Right lobe of liver (tissue), 6 donors: ENCODE measurements at regions not wholly inside any gene's neighbourhood (a gene's known extent, or its start where the extent isn't known, plus 50 kb on each side); places are given as distances from the start of the nearest gene placed in this dataset.
A peak's percentile ranks its signal among the peaks of the same experiment; 100 is the strongest.

Experiments
- ATAC-seq, 4 donors: fragments of 200-7000 bp; cut with Tn5 transposase; one replicate each; pipeline ENCODE4 v1.9.1; 2020; ENCODE audit warnings: mild to moderate bottlenecking in 4 of 4, moderate library complexity in 4 of 4
- DNase-seq, 3 donors: peaks; one replicate each; pipeline ENCODE4 v3.0.0-alpha.2; 2020
- H3K27ac ChIP-seq, 3 donors: fragments of 200-600 bp; one replicate each; pipeline ENCODE4 v1.8.0; 2022
- H3K27me3 ChIP-seq, 2 donors: fragments of 200-600 bp; one replicate each; pipeline ENCODE4 v1.8.0; 2022
- H3K36me3 ChIP-seq, 4 donors: fragments of 200-600 bp; sonication (generic) in 1 of 4; one replicate each; pipeline versions ENCODE4 v1.5.1 to v1.8.0; 2017 to 2022; ENCODE audit warnings: control low read depth in 1 of 4
- H3K4me1 ChIP-seq, 4 donors: fragments of 200-600 bp; sonication (generic) in 1 of 4; one replicate each; pipeline versions ENCODE4 v1.5.1 to v1.8.0; 2017 to 2022; ENCODE audit warnings: control low read depth in 1 of 4
- H3K4me3 ChIP-seq, 3 donors: fragments of 200-600 bp; one replicate each; pipeline ENCODE4 v1.8.0; 2022
- H3K9me3 ChIP-seq, 4 donors: fragments of 200-600 bp; sonication (generic) in 1 of 4; one replicate each; pipeline versions ENCODE4 v1.5.1 to v1.8.0; 2017 to 2022; ENCODE audit warnings: control low read depth in 1 of 4
- POLR2A ChIP-seq: fragments of 450-650 bp; IDR thresholded peaks from one replicate; pipeline ENCODE4 v1.6.1; 2017; ENCODE audit warnings: antibody characterized with exemption, mild to moderate bottlenecking
- WGBS: methylation state at CpG from one replicate; pipeline ENCODE4 v1.1.6; 2018; ENCODE audit warnings: low coverage, low lambda C conversion rate; ENCODE audit not compliant: insufficient coverage; ENCODE audit errors: missing lambda C conversion rate; 5-methylcytosine and 5-hydroxymethylcytosine counted together
- intact Hi-C, 2 donors: fragments of 100-400 bp; cut with DNase I; formaldehyde crosslinking; loops; one replicate each; pipeline versions ENCODE4 v1.11.2 to v1.14.1; 2022
- TF ChIP-seq, protein P1 (sequence below), 4 donors: fragments of 200-600 bp in 3 of 4; fragments of 450-650 bp in 1 of 4; IDR thresholded peaks; one replicate each; pipeline versions ENCODE4 v1.5.1 to v1.8.0; 2016 to 2022; ENCODE audit warnings: antibody characterized with exemption in 4 of 4, mild to moderate bottlenecking in 2 of 4
- donor health status: DM: no; HTN: yes; CAD: no.
- donor health status: DM: no; HTN: no; CAD: no.
- donor health status: DM: no; HTN: no; CAD: no.
- donor health status: DM: no; HTN: yes; CAD: no.
- donor health status: DM: no; HTN: yes; CAD: no.

DNA sequence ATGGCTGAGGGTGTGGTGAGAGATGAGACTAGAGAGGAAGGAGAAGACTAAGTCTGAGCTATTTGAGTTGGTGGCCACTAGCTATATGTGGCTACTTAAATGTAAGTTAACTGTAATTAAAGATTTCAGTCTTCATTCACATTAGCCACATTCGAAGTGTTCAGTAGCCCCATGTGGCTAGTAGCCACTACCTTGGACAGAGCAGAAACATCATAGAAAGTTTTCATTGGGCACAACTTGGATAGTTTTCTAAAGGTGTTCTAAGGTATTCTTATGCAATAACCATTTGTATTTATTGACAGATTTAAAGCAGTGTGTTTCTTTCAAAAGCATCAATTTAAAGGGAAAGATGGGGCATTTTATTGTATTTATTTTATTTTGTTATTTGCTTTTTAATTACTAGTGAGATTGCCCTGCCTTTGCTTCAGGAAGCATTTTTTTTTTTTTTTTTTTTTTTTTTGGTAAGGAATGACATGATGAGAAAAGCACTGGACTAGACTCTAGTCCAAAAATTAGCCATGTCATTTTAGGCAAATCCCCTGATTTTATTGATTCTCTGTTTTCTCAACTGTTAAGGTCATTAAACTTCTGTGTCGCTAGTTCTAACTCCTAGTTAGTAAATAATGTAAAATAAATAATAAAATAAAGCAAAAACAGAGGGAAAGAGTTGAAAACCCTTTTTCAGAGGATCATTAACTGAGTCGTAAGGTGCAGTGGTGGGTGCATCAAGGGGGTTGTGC is 153.0 kb upstream of the ROBO2 start:
- Histone ChIP-seq H3K4me1 (peaks cover 0 to 16% (median 0%) of the 10 kb centered on the region in 4 donors), H3K36me3 (no peaks in the 10 kb centered on the region), H3K9me3 (no peaks in the 10 kb centered on the region), H3K4me3 (no peak overlapping the region), H3K27ac (no peak overlapping the region), H3K27me3 (no peaks in the 10 kb centered on the region)
- DNase-seq (no peak), ATAC-seq (peak; percentile 50 to 60 (median 58))
- intact Hi-C loops = no loop called here
- 32% methylated on average over 3 of the region's 3 CpGs for WGBS
- TF ChIP-seq POLR2A = no peak
- TF ChIP-seq, protein P1, sequence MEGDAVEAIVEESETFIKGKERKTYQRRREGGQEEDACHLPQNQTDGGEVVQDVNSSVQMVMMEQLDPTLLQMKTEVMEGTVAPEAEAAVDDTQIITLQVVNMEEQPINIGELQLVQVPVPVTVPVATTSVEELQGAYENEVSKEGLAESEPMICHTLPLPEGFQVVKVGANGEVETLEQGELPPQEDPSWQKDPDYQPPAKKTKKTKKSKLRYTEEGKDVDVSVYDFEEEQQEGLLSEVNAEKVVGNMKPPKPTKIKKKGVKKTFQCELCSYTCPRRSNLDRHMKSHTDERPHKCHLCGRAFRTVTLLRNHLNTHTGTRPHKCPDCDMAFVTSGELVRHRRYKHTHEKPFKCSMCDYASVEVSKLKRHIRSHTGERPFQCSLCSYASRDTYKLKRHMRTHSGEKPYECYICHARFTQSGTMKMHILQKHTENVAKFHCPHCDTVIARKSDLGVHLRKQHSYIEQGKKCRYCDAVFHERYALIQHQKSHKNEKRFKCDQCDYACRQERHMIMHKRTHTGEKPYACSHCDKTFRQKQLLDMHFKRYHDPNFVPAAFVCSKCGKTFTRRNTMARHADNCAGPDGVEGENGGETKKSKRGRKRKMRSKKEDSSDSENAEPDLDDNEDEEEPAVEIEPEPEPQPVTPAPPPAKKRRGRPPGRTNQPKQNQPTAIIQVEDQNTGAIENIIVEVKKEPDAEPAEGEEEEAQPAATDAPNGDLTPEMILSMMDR (IDR thresholded peaks at IDR 0.05) = no peak

- Histone ChIP-seq H3K36me3 (no peaks in the 10 kb centered on the region), H3K9me3 (no peaks in the 10 kb centered on the region), H3K4me1 (peaks cover 0 to 16% (median 0%) of the 10 kb centered on the region in 4 donors), H3K27ac (no peak overlapping the region), H3K4me3 (no peak overlapping the region), H3K27me3 (no peaks in the 10 kb centered on the region)
- WGBS = 50% methylated on average over 1 of the region's 1 CpG
- ATAC-seq = no peak
- no peak for DNase-seq
- intact Hi-C loops = no loop called here
- TF ChIP-seq POLR2A = no peak
- TF ChIP-seq, protein P1 (IDR thresholded peaks at IDR 0.05) = no peak
Observed at GRCh38 chr3:76888856-76889255, 151.0 kb upstream of the ROBO2 start.

DNA sequence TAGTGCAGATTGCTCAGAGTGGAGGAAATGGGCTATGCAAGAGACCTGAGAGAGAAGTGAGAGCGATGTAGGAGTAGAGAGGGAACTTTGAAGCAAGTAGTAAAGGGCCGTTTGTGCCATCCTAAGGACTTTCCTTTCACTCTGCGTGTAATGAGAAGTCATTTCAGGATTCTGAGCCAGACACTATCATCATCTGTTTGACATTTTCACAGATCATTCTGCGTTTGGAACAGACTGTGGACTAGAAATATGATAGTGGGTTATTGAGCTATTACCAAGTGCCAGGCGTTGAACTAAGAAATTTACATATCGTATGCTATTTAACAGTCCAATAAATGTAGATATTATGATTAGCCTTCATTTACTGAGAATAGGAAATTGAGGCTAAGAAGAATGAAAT is 150.0 kb upstream of the ROBO2 start:
- no peak for ATAC-seq
- H3K9me3 ChIP-seq = no peaks in the 10 kb centered on the region
- intact Hi-C loops = no loop called here
- H3K27ac ChIP-seq = no peak overlapping the region
- no peaks in the 10 kb centered on the region for H3K36me3 ChIP-seq
- no peak for DNase-seq
- no peaks in the 10 kb centered on the region for H3K27me3 ChIP-seq
- H3K4me3 ChIP-seq = no peak overlapping the region
- 72% methylated on average over 6 of the region's 6 CpGs for WGBS
- no peak for TF ChIP-seq POLR2A
- TF ChIP-seq, protein P1 (IDR thresholded peaks at IDR 0.05) = no peak
- peaks cover 0 to 14% (median 0%) of the 10 kb centered on the region in 4 donors for H3K4me1 ChIP-seq

DNA sequence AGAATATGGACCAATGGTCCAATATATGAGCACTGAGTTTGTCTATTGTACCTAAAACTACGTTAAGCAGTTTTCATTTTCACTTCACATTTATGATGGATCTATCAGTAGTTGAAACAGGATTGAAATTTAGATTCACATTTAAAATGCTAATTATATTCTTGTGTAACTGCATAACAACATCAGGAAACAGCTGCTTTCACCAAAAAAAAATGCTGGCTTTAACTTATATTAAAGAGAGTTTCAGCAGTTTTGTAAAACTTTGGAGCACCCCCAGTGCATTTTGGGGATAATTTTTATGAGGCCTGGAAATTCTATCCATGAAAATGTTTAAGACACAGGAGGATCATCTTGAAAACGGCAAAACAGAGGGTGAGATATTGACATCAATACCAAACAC is 142.8 kb upstream of the ROBO2 start:
- intact Hi-C loops = no loop called here
- no peak overlapping the region for H3K27ac ChIP-seq
- no peaks in the 10 kb centered on the region for H3K36me3 ChIP-seq
- TF ChIP-seq, protein P1 (IDR thresholded peaks at IDR 0.05) = no peak
- no peak for TF ChIP-seq POLR2A
- H3K4me3 ChIP-seq = no peak overlapping the region
- DNase-seq (no peak), ATAC-seq (no peak)
- H3K4me1 ChIP-seq = no peaks in the 10 kb centered on the region
- H3K9me3 ChIP-seq = no peaks in the 10 kb centered on the region
- H3K27me3 ChIP-seq = no peaks in the 10 kb centered on the region
- WGBS = 57% methylated on average over 2 of the region's 2 CpGs
